Muscle layer of colon (tissue), 2 donors: ENCODE measurements at regions not wholly inside any gene's neighbourhood (a gene's known extent, or its start where the extent isn't known, plus 50 kb on each side); places are given as distances from the start of the nearest gene placed in this dataset.

ENCODE experiments used
- H3K27ac ChIP-seq: one replicate; pipeline ENCODE4 v1.7.0; 2013; ENCODE audit warnings: low read depth, mild to moderate bottlenecking, low read length, moderate library complexity
- H3K27me3 ChIP-seq, 2 donors: one replicate each; pipeline ENCODE4 v1.7.0; 2013; ENCODE audit warnings: low read length in 2 of 2, mild to moderate bottlenecking in 2 of 2; ENCODE audit not compliant: insufficient read depth in 2 of 2, control insufficient read depth in 1 of 2
- H3K36me3 ChIP-seq: one replicate; pipeline ENCODE4 v1.7.0; 2013; ENCODE audit warnings: mild to moderate bottlenecking, low read length; ENCODE audit not compliant: insufficient read depth
- H3K4me1 ChIP-seq: one replicate; pipeline ENCODE4 v1.7.0; 2013; ENCODE audit warnings: mild to moderate bottlenecking, low read length; ENCODE audit not compliant: insufficient read depth
- H3K4me3 ChIP-seq, 2 donors: one replicate each; pipeline ENCODE4 v1.7.0; 2013; ENCODE audit warnings: low read length in 2 of 2, low read depth in 1 of 2, mild to moderate bottlenecking in 1 of 2, moderate library complexity in 1 of 2
- H3K9ac ChIP-seq: one replicate; pipeline ENCODE4 v1.7.0; 2013; ENCODE audit warnings: low read length
- H3K9me3 ChIP-seq: one replicate; pipeline ENCODE4 v1.7.0; 2013; ENCODE audit warnings: mild to moderate bottlenecking, low read length
- donor health status: abdominal sarcoma.
- donor health status: Adenocarcinoma of cecum.

DNA sequence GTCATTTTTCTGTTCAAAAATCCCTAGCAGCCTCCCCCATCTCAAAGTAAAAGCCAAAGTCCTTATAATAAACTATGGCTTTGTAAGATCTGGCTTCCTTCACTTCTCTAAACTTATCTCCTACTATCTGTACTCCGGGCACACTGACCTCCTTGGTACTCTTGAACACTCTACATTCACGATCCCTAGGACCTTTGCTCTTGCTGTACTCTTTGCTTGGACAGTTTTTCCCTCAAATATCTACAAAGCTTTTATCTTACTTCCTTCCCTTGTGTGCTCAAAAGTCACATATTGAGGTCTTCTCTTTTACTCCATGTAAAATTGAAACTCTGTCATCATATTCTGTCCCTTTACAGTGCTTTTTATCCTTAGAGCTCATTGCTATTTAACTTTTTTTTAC lies 616.6 kb downstream of the IRS1 start:
- no peak overlapping the region for H3K4me3 ChIP-seq
- no peak overlapping the region for H3K9ac ChIP-seq
- no peaks in the 10 kb centered on the region for H3K36me3 ChIP-seq
- H3K4me1 ChIP-seq: peaks cover 34% of the 10 kb centered on the region
- H3K27ac ChIP-seq: no peak overlapping the region
- no peaks in the 10 kb centered on the region for H3K27me3 ChIP-seq
- H3K9me3 ChIP-seq: peaks cover 3% of the 10 kb centered on the region

DNA sequence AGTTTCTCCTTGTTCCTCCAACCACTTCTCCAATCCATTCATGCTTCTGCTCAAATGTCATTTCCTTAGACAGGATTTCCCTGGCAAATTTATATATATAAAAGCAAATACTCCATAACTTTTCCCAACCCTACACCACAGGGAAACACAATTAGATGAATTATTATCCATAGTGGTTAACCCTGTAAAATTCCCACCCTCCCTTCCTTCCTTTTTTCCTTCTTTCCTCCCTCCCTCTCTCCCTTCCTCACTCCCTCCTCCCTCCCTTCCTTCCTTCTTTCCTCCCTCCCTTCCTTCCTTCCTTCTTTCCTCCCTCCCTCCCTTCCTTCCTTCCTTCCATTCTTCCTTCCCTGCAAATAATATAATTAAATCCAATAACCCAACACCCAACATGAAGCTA lies 617.7 kb downstream of the IRS1 start:
- no peaks in the 10 kb centered on the region for H3K36me3 ChIP-seq
- H3K9ac ChIP-seq: no peak overlapping the region
- no peaks in the 10 kb centered on the region for H3K27me3 ChIP-seq
- H3K27ac ChIP-seq: no peak overlapping the region
- peaks cover 3% of the 10 kb centered on the region for H3K9me3 ChIP-seq
- H3K4me3 ChIP-seq: no peak overlapping the region
- peaks cover 23% of the 10 kb centered on the region for H3K4me1 ChIP-seq

GRCh38 chr2:226180281-226180884 lies 619.2 kb downstream of the IRS1 start:
- peaks cover 3% of the 10 kb centered on the region for H3K9me3 ChIP-seq
- H3K4me3 ChIP-seq: no peak overlapping the region
- no peaks in the 10 kb centered on the region for H3K36me3 ChIP-seq
- no peak overlapping the region for H3K27ac ChIP-seq
- H3K27me3 ChIP-seq: no peaks in the 10 kb centered on the region
- H3K4me1 ChIP-seq: peaks cover 11% of the 10 kb centered on the region
- no peak overlapping the region for H3K9ac ChIP-seq

DNA sequence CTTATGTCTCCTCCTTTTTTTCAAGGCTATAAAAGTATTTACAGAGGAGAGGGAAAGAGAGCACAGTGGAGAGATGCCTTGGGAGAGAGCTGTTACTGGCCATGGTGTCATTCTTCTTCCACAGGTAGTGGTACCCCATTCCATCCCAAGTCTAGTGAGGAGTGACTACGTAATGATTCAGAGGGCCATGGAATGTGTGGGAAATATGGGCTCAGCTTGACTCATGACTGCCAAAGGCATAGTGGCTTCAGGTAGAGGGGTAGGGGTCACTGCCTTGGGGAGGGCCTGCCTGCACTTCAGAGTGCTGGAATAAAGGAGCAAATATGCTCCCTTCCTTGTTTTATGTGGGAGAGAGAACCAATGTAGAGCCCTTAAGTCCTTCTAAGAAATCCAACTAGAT lies 620.6 kb downstream of the IRS1 start:
- H3K27me3 ChIP-seq: no peaks in the 10 kb centered on the region
- no peaks in the 10 kb centered on the region for H3K4me1 ChIP-seq
- no peaks in the 10 kb centered on the region for H3K36me3 ChIP-seq
- no peak overlapping the region for H3K9ac ChIP-seq
- no peak overlapping the region for H3K27ac ChIP-seq
- no peak overlapping the region for H3K4me3 ChIP-seq
- H3K9me3 ChIP-seq: peaks cover 3% of the 10 kb centered on the region

DNA sequence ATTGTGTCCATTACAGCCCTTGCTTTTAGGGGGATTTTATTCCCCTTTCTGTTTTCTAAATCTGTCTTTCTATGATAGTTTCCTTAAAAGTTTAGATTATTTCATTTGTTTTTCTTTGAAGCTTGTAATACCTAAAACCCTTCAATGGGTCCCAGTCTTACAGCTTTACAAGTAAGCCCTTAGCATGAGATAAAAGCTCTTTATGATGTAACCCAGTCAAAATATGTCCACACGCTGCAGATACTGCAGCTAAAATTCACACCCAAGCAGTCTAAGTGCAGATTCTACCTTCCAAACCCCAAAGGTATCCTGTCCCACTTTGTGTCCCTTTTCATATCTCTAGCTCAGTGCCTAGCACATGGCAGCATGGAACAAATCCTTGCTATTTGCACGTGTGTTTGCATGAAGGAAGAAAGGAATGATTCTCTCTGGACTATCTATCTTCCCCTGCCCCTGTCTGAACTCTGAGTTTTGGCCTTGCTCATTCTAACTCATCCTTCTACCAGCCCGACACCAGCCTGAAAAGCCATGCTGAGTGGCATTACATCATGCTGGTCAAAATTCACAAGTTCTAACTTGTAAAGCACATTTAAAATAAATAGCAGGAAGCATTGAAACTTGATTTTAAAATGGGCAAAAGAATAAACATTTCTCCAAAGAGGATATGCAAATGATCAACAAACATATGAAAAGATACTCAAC lies 623.2 kb downstream of the IRS1 start:
- Histone ChIP-seq H3K27ac (no peak overlapping the region), H3K9ac (no peak overlapping the region), H3K4me1 (no peaks in the 10 kb centered on the region)

DNA sequence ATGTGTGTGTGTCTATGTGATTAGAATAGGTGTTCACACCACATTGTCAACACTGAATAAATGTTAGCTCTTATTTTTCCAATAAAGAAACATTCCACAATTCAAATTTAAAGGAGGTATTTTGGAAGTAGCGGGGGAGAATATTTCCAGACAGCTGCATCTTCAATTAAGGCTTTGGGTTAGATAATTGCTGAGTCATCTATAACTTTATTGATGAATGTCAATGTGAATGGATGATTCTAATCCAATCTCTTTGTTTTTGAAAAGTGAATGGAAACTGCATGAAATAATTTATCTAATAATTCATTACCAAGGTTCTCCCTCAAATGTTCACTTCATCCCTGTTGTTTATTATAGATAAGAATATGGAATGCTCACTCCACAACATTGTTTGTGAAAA lies 625.2 kb downstream of the IRS1 start:
- Histone ChIP-seq H3K27me3 (no peaks in the 10 kb centered on the region), H3K36me3 (no peaks in the 10 kb centered on the region), H3K9ac (no peak overlapping the region), H3K9me3 (peaks cover 3% of the 10 kb centered on the region), H3K4me1 (no peaks in the 10 kb centered on the region), H3K27ac (no peak overlapping the region), H3K4me3 (no peak overlapping the region)

More for the DNA sequence above, 623.2 kb downstream of the IRS1 start:
- no peaks in the 10 kb centered on the region for H3K36me3 ChIP-seq
- peaks cover 3% of the 10 kb centered on the region for H3K9me3 ChIP-seq
- no peaks in the 10 kb centered on the region for H3K27me3 ChIP-seq
- no peak overlapping the region for H3K4me3 ChIP-seq

DNA sequence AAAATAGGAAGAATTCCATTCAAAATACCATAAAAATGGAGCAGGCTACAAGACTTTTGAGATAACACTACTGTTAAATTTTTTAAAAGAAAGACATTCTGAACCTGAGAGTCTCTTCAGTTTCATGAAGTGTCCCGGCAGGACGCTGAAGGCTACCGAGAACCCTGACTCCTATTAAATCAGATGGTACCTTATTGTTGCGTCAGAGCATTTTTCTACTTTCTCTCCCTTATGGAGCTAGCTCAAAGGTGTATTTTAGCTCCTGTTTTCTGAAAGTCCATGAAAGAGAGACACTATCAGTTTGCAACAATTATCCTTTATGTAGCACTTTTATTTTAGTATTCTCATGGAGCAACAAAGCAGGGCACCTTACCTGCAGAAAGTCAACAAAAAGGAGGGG lies 626.7 kb downstream of the IRS1 start:
- Histone ChIP-seq H3K4me1 (no peaks in the 10 kb centered on the region), H3K27me3 (no peaks in the 10 kb centered on the region), H3K27ac (no peak overlapping the region), H3K4me3 (no peak overlapping the region), H3K9ac (no peak overlapping the region), H3K9me3 (no peaks in the 10 kb centered on the region), H3K36me3 (no peaks in the 10 kb centered on the region)

GRCh38 chr2:226172309-226172708 lies 627.3 kb downstream of the IRS1 start:
- H3K4me3 ChIP-seq: no peak overlapping the region
- no peaks in the 10 kb centered on the region for H3K9me3 ChIP-seq
- no peak overlapping the region for H3K27ac ChIP-seq
- no peaks in the 10 kb centered on the region for H3K27me3 ChIP-seq
- no peaks in the 10 kb centered on the region for H3K36me3 ChIP-seq
- no peaks in the 10 kb centered on the region for H3K4me1 ChIP-seq
- no peak overlapping the region for H3K9ac ChIP-seq

DNA sequence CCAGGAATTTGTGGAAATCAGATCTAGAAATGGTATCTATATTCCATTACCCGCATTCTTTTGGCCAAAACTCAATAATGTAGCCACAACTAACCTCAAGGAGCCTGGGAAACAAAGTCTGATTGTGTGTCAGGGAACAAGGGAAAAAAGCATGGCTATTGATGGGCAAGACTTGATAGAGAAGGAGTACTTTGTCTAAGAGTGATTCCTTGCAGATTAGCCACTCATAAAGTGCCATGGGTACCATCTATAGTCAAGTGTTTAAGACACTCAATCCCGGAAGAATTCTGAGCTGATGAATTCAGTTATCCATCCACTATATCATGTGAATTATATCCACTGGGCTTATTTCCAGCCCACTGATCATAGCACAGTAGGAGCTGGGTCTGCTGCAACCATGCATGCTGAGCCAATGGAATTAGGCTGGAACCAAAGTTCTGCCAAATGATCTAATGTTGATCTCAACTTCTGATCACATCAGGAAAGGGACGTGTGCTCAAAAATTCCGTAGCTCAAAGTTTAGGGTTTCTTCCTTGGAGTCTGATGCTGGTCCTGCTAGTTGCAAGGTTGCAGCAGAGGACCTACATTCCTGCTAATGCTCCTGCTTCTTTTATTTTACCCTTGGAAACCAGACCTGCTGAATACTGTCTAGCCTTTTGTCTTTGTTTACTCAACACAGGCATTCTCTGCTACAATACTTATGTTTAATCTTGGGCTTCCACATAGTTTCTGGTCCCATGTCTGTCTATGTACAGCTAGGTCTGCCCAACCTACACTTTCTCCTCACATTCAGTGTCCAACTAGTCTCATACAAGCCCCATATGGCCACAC lies 629.7 kb downstream of the IRS1 start:
- Histone ChIP-seq H3K27ac (no peak overlapping the region), H3K4me1 (no peaks in the 10 kb centered on the region), H3K9ac (no peak overlapping the region), H3K27me3 (no peaks in the 10 kb centered on the region), H3K4me3 (no peak overlapping the region), H3K9me3 (no peaks in the 10 kb centered on the region), H3K36me3 (no peaks in the 10 kb centered on the region)

GRCh38 chr2:226168496-226169160 lies 631.0 kb downstream of the IRS1 start:
- Histone ChIP-seq H3K4me3 (no peak overlapping the region), H3K9ac (no peak overlapping the region), H3K36me3 (no peaks in the 10 kb centered on the region), H3K27ac (no peak overlapping the region), H3K27me3 (no peaks in the 10 kb centered on the region), H3K9me3 (no peaks in the 10 kb centered on the region), H3K4me1 (no peaks in the 10 kb centered on the region)

DNA sequence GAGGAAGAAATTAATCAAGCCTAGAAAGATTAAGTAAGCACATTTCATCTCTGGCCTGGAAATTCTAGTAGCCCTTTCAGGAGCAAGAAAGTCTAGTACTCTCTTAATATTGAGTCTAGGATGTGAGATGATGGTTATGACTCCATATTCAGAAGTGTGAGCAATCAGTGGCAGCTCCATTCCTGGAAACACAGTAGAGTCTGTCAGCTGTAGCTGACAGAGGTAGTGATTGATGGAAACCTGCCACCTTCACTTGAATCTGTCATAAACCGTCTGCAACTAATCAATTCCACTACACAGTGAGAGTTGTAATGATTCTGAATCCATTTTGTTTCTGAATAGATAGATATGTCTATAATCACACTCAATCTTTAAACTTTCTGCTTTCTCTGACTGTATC lies 635.1 kb downstream of the IRS1 start:
- Histone ChIP-seq H3K9ac (no peak overlapping the region), H3K9me3 (no peaks in the 10 kb centered on the region), H3K27ac (no peak overlapping the region), H3K36me3 (no peaks in the 10 kb centered on the region), H3K27me3 (no peaks in the 10 kb centered on the region), H3K4me1 (no peaks in the 10 kb centered on the region), H3K4me3 (no peak overlapping the region)
